ENCODE measurements at regions not wholly inside any gene's neighbourhood (a gene's known extent, or its start where the extent isn't known, plus 50 kb on each side); places are given as distances from the start of the nearest gene placed in this dataset.
"Not testable (repeated sequence)": the region's sequence is repeated elsewhere in the genome, so short reads cannot be mapped to it uniquely, and the experiment has no call there.

DNA sequence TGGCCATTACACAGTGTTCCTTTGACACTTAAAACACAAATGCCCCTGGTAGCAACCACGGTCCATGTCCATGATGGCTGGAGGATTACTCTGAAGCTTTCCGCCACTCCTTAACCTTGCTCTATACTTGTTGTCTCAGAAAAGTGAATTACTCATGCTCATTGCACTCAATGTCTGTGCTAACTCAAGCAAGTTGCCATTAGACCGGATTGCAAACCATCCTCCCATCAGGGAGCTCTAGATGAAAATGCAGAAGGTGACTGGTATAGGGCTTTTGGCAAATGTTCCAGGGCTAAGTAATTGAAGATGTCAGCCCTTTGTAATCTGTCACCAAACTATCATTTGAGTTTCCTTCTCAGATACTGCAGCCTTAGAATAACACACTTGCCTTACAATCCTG is 1288.3 kb upstream of the B3GALT2 start:
- DNase-seq: no peak

DNA sequence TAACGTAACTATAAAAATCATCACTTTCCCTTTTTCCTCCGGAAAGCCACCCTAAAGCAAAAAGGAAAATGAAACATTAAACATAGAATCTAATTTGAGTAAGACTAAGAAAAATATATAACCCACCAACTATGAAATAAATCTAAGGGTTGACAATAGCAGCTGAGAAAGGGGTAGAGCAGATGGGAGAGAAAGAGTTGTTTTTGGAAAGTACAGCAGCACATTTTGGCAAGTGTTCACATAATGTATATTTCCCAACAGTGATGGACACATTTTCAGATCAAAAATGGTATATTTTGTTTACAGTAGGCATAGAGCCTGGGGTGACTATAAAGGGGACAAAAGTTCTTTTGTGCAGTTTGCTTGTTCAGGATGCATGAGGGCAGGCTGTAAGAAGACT is 1287.4 kb upstream of the B3GALT2 start:
- no peak for DNase-seq

GRCh38 chr1:194469282-194469681 is 1282.9 kb upstream of the B3GALT2 start:
- DNase-seq: no peak

- DNase-seq: no peak
Measured at GRCh38 chr1:194466706-194467105, 1280.3 kb upstream of the B3GALT2 start.

DNA sequence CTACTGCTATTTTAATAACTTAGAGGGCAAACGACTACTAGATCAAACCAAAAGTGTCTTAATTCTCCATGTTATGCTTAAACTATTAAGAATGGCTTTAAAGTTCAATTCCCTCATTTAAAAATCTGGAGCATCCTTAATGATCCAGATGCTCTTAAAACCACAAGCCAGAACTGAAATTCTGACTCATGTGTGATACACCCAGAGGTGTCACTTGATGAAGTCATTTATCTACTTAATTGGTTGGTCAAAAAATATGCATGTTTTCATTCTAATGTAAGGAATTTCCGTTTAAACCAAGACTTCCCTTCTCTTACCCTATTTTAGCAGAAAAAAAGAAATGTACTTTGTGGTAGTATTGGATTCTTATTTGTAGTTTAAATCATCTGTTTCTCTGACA is 1261.2 kb upstream of the B3GALT2 start:
- DNase-seq: no peak

GRCh38 chr1:194445244-194445643 is 1258.8 kb upstream of the B3GALT2 start:
- no peak for DNase-seq

DNA sequence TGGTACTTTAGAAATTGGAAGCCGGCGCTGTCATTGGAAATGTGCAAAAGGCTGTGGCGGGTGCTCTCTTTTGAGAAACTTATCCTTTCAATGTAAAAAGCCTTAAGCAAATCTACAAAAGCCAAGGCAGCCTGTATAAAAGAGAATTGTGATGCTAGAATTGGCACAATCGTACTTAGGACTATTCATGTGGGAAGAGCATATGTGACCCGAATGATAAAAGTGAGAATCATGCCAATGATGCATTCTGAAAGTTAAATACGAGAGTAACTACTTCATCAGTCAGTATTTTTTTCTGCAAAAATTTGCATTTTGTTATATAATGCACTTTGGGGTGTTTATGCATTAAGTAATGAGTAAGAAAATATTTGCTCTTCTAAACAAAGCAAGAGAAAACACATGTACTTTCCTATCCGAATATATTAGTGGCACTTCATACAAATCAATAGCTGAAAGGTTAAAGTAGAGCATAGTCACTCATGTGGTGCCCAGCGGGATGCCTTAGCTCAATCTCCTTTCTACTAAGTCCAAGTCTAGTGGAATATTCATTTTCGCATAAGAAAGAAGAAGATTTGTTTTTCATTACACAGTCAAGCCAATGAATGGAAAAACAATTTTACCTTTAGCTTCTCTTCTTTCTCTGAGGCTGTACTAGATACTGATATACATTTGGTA is 1256.6 kb upstream of the B3GALT2 start:
- DNase-seq: no peak

DNA sequence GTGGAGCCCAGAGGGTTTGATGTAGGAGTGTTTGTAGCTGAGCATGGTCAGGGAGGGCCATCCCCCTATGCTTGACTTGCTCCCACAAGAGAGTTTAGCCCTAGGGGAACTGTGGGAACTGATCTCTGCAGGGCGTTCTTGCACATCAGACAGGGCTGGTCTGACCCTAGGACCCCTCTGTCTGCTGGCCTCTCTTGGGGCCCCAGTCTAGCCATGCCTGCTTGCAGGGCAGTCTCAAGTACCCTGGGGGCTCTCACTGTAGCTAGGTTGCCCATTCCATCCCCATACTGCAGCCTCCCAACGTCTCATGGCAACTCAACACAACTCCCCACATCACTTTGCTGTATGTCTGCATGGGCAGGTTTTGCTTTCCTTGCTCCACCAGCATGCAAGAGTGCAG is 1250.7 kb upstream of the B3GALT2 start:
- no peak for DNase-seq

- DNase-seq: no peak
Measured at GRCh38 chr1:194431121-194431520, 1244.7 kb upstream of the B3GALT2 start.

GRCh38 chr1:194420706-194421105 is 1234.3 kb upstream of the B3GALT2 start:
- no peak for DNase-seq

DNA sequence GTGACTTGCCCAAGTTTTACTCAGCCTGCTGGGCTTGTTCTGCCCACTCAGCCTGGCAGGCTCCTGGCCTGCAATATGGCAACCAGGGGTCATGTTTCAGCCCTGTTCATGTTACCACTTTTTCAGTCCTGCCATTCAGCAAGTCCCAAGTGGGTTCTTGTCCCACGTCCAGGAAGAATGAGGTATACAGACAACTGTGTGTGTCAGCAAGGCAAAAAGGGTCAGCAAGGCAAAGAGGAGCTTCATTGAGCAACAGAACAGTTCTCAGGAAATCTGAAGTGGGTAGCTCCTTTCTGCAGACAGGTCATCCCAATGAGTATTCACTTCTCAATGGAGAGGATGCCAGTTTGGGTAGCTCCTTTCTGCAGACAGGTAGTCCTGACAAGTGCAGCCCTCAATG is 1233.3 kb upstream of the B3GALT2 start:
- DNase-seq: no peak

DNA sequence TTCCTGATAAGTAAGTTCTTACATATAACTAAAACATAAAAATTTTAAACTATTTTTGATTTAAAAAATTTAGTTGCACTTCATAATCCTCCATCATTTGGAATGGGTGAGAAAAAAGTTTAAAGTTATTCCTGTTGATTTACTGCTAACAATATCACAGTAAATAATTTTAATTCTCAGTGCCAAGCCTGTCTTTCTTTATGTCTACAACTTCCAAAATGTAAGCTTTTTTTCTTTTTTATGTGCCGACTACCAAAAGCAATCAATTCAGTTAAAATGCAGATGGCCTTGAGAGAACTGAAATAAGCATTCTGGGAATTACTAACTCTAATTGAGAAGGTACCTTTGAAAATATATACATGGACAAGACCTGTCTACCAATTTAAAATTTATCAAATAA is 1224.3 kb upstream of the B3GALT2 start:
- no peak for DNase-seq

GRCh38 chr1:194407238-194407637 is 1220.8 kb upstream of the B3GALT2 start:
- DNase-seq: not testable (repeated sequence)

- DNase-seq: no peak
Measured at GRCh38 chr1:194394676-194395075, 1208.3 kb upstream of the B3GALT2 start.

DNA sequence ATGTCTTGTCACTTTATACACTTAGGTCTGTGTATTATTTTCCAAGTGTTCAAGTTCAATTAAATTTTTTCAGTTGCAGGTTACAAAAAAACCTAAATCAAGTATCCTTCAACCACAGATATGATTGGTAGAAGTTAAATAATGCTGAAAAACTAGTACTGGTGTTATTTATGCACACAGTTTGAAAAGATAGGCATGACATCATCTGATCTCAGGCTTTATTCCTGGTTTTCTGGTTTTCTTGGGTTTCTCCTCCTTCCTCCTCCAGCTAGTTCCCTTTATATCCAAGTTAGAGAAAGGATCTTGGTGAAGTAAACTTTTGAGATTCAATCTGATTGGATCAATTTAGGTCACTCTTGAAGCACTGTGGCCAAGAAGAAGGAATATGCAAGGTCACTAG is 1201.1 kb upstream of the B3GALT2 start:
- DNase-seq: no peak

GRCh38 chr1:194378517-194378916 is 1192.1 kb upstream of the B3GALT2 start:
- no peak for DNase-seq

GRCh38 chr1:194374649-194375048 is 1188.2 kb upstream of the B3GALT2 start:
- DNase-seq: no peak

DNA sequence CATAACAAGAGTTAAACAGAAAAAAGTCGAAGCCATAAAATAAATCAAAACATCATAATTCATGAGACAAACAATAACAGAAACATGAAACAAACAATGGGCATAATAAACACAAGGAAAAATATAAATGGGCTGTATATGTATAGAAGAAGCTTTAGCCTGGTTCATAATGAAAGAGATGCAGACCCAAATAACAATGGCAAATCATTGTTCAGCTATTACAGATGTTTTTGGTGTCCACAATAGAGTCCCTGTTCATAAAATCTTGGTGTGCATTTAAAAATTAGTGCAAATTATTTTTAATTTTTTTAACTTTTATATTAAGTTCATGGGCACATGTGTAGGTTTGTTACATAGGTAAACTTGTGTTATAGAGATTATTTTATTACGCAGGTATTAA is 1185.9 kb upstream of the B3GALT2 start:
- no peak for DNase-seq

GRCh38 chr1:194369622-194370021 is 1183.2 kb upstream of the B3GALT2 start:
- DNase-seq: no peak

DNA sequence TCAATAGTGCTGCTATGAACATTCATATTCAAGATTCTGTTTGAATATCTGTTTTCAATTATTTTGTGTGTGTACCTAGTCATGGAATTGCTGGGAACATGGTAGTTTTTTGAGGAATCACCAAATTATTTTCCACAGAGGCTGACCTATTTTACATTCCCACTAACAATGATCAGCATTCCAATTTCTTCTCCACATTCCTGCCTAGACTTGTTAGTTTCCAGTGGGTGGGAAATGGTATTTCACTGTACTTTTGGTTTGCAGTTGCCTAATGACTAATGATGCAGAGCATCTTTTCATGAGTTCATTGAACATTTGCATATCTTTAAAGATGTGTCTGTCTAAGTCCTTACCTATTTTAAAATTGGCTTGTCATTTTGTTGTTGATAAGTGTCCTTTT is 1182.6 kb upstream of the B3GALT2 start:
- DNase-seq: no peak

DNA sequence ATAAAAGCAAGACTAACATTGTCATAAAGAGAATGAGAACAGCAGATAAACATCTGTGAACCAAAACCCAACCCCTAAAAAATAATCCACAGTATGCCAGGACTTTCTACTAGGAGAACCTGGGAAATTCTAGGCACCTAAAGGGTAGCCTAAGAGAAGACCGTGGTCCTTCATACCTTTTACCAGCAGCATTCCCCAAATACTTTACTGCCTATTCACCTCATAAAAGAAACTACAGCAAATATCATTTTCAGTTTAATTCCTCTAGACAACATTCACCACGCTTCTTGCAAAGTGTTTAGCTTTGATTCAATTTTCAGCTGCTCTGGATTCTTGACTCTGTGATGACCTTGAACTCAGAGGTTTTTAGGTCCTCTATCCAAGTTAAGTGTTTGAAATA is 1180.7 kb upstream of the B3GALT2 start:
- DNase-seq: no peak

DNA sequence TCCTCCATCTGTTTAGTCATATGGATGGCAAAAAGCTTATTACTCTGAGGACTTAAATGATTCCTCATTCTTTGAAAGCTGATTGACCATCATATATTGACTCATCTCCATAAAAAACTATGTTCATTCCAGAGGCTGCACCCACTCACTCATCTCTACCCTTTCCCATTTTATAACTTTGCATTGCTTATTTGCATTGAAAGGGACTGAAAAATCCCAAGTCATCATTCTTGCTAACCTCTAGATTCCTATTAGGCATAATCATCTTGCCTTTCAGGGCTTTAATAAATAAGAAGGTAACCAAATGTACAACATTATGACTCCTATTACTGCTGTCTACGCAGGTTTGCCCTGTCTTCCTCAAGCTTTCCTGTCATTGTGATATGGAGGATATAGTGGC is 1180.3 kb upstream of the B3GALT2 start:
- no peak for DNase-seq

GRCh38 chr1:194362327-194362726 is 1175.9 kb upstream of the B3GALT2 start:
- no peak for DNase-seq

DNA sequence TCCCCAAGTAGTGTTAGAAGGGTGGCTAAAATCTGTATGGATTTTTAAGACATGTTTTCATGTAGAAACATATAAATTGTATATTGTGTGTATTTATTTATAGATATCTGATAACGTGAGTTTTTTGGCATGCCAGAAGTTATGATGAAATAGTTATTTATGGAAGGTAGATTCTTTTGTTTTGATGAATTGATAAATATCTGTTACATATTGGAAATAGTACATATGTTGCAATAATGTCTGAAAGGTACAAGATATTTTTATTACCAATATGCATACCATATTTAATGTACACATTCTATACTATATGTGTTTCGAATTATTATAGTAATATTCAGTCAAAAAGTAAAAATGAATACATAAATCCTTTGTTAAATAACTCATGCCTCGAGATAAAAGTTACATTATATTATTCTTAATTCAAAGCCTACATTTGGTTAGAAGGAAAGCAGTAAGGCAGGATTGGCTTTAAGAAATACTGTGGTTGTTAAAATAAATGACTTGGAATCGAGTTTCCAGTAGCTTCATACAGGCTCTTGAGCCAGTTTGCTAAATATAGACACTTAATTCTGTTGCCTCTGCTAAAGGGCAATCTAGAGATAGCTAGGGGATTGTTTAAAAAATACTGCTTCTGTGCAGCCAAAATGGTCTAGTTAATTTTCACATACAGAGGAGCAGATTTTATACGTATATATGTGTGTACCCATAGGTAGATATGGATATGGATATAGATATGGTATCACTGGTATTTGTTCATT is 1175.1 kb upstream of the B3GALT2 start:
- DNase-seq: no peak

- no peak for DNase-seq
Measured at GRCh38 chr1:194358208-194358581, 1171.8 kb upstream of the B3GALT2 start.
